Fibroblast of the aortic adventitia (primary cell): ENCODE measurements at regions not wholly inside any gene's neighbourhood (a gene's known extent, or its start where the extent isn't known, plus 50 kb on each side); places are given as distances from the start of the nearest gene placed in this dataset.

Experiments
- DNase-seq: peaks from one replicate; pipeline ENCODE4 v3.0.0-alpha.2; 2010; ENCODE audit warnings: low read depth
- H3K4me3 ChIP-seq: 2 replicates; pipeline ENCODE4 v1.5.1; 2011; ENCODE audit warnings: low read depth, mild to moderate bottlenecking, control low read depth, low read length, moderate library complexity
- TF ChIP-seq, protein P1 (sequence below): IDR thresholded peaks from 2 replicates; pipeline ENCODE4 v1.5.1; 2011; ENCODE audit warnings: mild to moderate bottlenecking, low read length, control low read depth, inconsistent platforms; ENCODE audit not compliant: insufficient read depth

DNA sequence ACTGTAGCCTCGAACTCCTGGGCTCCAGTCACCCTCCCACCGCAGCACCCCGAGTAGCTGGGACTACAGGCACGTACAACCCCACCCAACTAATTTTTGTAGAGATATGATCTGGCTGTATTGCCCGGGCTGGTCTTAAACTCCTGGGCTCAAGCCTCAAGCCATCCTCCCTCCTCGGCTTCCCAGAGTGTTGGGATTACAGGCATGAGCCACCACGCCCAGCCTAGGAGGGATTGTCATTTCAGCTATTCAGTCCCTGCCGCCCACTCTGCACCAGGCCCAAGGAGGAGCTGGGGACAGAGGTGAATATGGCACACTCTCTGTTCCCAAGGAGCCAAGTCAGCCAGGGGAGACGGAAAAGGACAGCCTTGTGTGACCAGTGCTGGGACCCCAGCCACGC is 256.2 kb downstream of the PARN start:
- no peak overlapping the region for H3K4me3 ChIP-seq
- no peak for DNase-seq
- TF ChIP-seq, protein P1, sequence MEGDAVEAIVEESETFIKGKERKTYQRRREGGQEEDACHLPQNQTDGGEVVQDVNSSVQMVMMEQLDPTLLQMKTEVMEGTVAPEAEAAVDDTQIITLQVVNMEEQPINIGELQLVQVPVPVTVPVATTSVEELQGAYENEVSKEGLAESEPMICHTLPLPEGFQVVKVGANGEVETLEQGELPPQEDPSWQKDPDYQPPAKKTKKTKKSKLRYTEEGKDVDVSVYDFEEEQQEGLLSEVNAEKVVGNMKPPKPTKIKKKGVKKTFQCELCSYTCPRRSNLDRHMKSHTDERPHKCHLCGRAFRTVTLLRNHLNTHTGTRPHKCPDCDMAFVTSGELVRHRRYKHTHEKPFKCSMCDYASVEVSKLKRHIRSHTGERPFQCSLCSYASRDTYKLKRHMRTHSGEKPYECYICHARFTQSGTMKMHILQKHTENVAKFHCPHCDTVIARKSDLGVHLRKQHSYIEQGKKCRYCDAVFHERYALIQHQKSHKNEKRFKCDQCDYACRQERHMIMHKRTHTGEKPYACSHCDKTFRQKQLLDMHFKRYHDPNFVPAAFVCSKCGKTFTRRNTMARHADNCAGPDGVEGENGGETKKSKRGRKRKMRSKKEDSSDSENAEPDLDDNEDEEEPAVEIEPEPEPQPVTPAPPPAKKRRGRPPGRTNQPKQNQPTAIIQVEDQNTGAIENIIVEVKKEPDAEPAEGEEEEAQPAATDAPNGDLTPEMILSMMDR: no peak

GRCh38 chr16:14373406-14373805 is 256.7 kb downstream of the PARN start:
- TF ChIP-seq, protein P1: no peak
- H3K4me3 ChIP-seq: no peak overlapping the region
- no peak for DNase-seq

DNA sequence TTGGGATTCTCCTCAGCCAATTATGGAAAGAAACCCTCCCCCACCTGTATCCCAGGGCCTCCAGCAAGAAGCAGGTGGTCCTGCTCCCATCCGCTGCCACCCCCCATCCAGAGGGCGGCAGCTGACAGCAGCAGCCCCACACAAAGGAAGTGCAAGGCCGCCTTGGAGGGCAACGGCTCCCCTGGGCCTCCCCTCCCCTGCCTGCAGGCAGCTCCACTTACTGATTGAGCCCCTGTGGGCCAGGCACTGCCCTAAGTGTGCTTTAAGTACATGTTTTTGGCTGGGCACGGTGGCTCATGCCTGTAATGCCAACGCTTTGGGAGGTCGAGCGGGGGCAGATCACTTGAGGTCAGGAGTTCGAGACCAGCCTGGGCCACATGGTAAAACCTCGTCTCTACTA is 257.6 kb downstream of the PARN start:
- DNase-seq: no peak
- TF ChIP-seq, protein P1: no peak
- H3K4me3 ChIP-seq: no peak overlapping the region

- no peak overlapping the region for H3K4me3 ChIP-seq
- DNase-seq: no peak
- TF ChIP-seq, protein P1: no peak
Measured at GRCh38 chr16:14371778-14372431, 258.2 kb downstream of the PARN start.

DNA sequence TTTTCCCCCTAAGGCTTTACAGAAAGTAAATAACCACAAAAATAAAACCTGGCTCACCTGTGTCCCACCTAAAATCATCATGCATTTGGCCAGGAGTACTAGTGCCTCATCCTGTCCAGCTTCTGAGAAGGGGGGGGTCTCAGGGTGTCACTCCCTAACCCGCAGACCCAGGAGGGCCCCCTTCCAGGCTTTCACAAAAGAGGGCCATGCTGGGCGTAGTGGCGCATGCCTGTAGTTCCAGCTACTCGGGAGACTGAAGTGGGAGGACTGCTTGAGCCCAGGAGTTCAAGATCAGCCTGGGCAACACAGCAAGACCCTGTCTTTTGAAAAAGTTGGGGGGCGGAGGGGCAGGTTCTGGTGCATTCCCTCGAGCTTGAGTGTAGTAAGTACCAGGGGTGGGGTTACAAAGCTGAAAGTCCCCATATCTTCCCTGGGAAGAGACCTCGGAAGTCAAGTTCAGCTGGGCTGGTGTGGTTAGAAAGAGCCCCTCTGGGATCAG is 259.3 kb downstream of the PARN start:
- H3K4me3 ChIP-seq: no peak overlapping the region
- TF ChIP-seq, protein P1: no peak
- DNase-seq: no peak

DNA sequence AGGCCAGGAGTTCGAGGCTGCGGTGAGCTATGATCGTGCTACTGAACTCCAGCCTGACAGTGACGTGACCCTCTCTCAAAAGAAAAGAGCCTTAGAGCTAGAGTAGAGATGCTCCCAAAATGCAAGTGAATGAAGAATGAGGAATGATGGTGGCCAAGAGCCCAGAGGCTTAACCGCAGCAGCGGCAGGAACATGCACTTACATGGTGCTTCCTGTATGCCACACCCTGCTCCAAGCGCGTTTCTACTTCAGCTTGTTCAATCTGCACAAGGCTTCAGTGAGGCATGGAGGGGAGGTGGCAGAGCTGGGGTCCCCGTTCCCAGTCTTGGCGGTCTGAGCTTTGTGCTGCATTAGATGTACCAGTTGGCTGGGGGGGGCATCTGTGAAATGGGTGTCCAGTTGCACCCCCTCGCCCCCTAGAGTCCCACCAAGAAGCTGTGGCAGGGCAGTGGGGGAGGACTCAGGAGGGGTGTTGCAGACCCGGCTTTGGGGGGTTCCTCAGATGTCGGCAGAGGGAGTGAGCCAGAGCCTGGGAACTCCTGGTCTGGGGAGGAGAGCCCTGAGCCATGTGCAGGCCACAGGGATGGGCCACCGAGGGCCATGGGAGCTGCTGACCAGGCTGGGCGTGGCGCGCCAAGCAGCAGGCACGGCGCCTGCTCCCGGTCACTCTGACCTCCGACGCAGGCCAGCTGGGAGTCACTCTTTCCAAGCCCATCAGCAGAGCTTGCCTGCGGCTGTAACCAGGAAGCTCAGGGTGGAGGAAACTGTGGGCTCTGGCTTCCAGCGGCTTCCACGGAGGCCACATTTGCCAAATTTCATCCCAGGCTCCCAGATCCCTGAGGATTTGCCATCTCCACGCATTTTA is 260.1 kb downstream of the PARN start:
- TF ChIP-seq, protein P1: no peak
- peak; percentile 71 for DNase-seq
- peak overlapping the region; percentile 9 for H3K4me3 ChIP-seq
